ENCODE measurements at regions not wholly inside any gene's neighbourhood (a gene's known extent, or its start where the extent isn't known, plus 50 kb on each side); places are given as distances from the start of the nearest gene placed in this dataset.

DNA sequence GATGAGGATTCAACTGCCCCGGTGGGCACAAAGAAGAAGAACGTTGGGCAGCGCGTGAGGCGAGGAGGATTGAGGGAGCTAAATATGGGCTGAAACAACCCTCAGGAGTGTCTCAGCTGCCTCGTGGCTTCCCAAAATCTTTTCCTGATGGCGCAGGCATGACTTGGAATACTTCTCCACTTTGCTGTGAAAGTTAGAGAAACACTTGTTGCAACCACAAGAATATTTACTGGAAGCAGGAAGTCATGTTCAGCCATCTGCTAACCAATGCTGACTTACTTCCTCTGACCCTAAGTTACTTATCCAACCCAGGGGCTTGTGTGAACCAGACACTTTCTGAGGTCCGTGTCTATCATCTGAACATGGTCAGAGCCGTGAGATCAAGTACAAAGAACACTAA is 148.8 kb downstream of the ARL4C start:
- TF ChIP-seq POLR2A (IDR thresholded peaks at IDR 0.05; ENCODE audit: low read depth, low read length): no peak
- no peak for DNase-seq (ENCODE audit: insufficient read length, low spot score)
- no peak for FAIRE-seq

DNA sequence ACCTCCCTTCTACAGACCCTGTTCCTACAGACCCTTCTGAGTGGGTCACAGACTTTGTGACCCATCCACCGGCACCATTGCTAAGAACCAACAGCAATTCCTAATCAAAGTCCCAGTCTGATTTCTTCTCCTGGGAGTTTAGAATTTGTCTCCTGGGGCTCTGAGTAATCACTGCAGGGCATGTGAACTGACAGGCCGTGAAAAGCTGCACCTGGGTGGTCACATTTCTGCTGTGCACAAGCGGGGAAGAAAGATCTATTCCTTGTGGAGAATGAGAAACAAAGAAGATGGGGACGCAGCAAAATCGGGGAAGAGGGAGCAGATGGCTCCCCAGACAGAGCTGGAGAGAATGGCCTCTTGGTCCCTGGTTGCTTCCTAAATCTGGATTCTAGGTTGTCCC is 151.0 kb downstream of the ARL4C start:
- no peak for DNase-seq (ENCODE audit: insufficient read length, low spot score)
- no peak for FAIRE-seq
- TF ChIP-seq POLR2A (IDR thresholded peaks at IDR 0.05; ENCODE audit: low read depth, low read length): no peak

DNA sequence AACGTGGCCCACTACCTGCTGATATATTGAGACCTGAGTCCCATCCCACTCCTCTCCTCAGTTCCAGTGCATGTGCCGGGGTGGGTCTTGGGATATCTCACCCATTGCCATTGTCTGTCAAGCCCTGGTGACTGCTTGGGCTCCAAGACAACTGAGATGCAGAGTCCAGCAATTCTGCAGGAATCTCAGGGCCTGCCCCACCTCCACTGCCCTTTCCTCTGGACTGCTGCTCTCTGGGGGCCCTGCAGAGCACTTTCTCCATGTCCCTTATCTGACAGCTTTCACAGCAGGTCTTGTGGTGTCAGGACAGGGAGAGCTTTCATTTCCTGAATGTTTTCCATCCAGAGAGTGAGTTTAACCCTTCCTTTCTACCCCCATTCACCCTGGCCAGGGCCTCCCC is 152.9 kb downstream of the ARL4C start:
- TF ChIP-seq POLR2A (IDR thresholded peaks at IDR 0.05; ENCODE audit: low read depth, low read length): no peak
- DNase-seq (ENCODE audit: insufficient read length, low spot score): no peak
- no peak for FAIRE-seq

DNA sequence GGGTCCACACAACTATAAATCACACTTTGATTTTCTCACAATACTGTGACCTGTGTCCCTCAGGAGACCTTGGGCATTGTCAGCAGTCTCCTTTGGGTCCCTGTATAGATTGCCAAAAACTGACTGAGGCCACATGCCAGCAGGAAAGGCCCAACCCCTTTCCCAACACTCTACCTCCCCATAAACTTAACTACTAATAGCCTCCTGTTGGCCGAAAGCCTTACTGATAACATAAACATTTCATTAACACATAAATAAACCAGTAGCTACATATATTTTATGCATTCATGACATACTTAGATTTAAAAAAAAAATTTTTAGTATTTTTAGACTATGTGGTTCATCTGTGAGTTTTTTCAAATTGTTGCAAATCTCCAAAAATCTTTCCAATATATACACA is 153.5 kb downstream of the ARL4C start:
- DNase-seq (ENCODE audit: insufficient read length, low spot score): no peak
- TF ChIP-seq POLR2A (IDR thresholded peaks at IDR 0.05; ENCODE audit: low read depth, low read length): no peak
- FAIRE-seq: no peak

DNA sequence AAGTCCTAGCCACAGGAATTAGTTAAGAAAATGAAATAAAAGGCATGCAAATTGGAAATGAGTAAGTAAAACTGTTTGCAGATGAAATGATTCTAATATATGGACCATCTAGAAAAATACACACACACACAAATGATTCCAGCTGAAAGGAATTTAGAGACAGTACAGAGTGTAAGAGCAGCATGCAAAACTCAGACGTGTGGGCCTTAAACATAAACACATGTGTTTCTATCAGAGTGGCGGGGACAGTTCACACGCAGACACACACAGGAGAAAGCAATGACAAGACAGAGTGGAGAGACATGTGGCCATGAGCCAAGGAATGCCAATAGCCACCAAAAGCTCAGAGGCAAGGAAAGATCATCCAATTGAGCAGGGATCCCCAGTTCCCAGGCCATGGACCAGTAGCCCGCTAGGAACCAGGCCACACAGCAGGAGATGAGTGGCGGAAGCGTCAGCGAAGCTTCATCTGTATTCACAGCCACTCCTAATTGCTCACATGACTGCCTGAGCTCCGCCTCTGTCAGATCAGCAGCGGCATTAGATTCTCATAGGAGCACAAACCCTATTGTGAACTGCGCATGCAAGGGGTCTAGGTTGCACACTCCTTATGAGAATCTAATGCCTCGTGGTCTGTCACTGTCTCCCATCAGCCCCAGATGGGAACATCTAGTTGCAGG is 155.4 kb downstream of the ARL4C start:
- DNase-seq (ENCODE audit: insufficient read length, low spot score) (no peak), FAIRE-seq (no peak)
- TF ChIP-seq POLR2A (IDR thresholded peaks at IDR 0.05; ENCODE audit: low read depth, low read length): no peak

DNA sequence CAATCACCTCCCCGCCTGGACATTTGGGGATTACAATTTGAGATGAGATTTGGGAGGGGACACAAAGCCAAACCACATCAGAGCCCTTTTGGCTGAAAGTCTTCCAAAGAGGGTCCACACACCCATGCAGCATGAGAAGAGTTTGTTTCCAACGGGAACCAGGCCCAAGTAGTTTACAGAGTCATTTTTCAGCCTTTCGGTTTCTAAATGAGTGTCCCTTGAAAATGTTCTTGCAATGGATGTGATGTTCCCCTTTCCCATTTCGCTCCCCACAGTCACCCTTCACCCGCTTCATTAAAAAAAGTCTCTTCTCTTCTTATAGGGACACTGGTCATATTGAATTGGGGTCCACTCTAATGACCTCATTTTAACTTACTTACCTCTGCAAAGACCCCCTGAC is 157.4 kb downstream of the ARL4C start:
- no peak for TF ChIP-seq POLR2A (IDR thresholded peaks at IDR 0.05; ENCODE audit: low read depth, low read length)
- DNase-seq (ENCODE audit: insufficient read length, low spot score) (no peak), FAIRE-seq (no peak)

DNA sequence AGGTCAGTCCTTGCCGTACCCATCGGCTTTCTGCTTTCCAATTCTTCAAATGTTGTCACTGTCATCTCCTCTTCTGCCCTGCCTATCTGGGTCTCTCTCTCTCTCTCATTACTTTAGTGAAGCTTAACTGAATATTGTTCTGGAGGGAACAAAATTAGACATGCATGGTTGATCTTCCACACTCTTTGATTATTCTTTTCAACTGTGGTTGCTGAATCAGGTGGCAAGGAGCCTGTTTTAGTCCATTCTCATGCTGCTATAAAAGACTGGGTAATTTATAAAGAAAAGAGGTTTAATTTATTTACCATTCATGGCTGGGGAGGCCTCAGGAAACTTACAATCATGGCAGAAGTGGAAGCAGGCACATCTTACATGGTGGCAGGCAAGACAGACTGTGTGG is 157.9 kb downstream of the ARL4C start:
- no peak for TF ChIP-seq POLR2A (IDR thresholded peaks at IDR 0.05; ENCODE audit: low read depth, low read length)
- DNase-seq (ENCODE audit: insufficient read length, low spot score) (no peak), FAIRE-seq (no peak)

DNA sequence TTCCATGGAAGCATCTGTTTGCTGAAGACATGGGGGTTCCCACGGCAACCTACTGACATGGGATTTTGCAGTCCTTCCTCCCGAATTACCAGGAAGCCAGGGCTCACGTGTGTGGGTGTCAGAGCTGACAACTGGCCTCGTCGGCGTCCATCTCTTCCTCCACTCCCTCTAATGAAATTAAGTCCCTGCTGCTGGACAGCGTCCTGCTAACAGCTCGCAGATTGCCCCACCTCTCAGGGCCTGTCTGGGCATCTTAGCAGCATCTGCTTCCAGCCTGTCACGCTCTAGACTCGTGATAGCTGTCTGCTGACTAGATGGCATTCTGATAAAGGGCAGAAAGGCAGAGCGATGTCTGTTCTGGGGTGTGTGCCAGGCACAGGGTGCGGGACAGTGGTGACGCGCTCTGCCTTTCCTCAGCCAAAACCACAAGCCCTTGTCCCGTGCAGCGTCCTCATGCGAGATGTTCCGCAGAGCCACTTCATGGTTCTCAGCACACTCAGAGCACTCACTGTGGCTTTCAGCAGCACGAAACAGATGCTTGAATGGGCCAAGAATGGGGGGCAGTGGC is 161.1 kb downstream of the ARL4C start:
- no peak for DNase-seq (ENCODE audit: insufficient read length, low spot score)
- FAIRE-seq: no peak
- TF ChIP-seq POLR2A (IDR thresholded peaks at IDR 0.05; ENCODE audit: low read depth, low read length): no peak

DNA sequence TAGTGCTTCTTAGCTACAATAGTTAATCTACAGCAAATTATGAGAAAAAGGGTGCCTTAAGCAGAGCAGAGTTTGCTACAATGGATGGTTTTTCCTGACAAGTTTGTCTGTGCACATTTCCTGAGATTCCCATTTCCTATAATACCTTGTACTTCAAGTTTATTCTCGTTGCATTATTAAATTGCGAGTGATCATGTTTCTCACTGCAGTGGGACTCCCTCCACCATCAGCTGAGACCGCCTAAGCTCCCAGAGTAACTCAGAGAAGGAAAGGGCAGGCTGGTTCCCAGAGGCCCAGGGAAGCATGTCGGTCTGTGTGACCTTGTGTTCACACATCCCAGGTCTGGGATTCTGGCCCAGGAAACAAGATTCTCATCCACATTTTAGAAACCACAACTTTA is 162.1 kb downstream of the ARL4C start:
- DNase-seq (ENCODE audit: insufficient read length, low spot score): no peak
- no peak for FAIRE-seq
- TF ChIP-seq POLR2A (IDR thresholded peaks at IDR 0.05; ENCODE audit: low read depth, low read length): no peak

DNA sequence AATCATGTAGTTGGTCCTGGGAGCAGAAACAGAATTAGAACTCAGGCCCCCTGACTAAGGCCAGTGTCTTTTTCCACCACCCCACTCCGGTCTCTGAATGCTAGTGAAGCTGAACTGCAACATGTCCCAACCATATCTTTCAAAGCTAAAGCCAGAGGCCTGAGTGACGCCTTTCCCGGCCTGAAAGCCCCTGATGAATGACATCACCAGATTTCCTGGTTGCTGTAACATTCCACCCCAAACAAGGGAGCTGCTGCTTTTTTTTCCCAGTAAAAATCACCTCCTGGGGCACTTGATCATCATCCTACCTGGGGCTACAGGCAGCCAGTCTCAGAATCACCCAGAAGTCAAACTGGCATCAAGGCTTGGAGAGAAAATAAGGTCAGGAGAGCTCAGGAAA is 162.7 kb downstream of the ARL4C start:
- DNase-seq (ENCODE audit: insufficient read length, low spot score) (no peak), FAIRE-seq (no peak)
- no peak for TF ChIP-seq POLR2A (IDR thresholded peaks at IDR 0.05; ENCODE audit: low read depth, low read length)

DNA sequence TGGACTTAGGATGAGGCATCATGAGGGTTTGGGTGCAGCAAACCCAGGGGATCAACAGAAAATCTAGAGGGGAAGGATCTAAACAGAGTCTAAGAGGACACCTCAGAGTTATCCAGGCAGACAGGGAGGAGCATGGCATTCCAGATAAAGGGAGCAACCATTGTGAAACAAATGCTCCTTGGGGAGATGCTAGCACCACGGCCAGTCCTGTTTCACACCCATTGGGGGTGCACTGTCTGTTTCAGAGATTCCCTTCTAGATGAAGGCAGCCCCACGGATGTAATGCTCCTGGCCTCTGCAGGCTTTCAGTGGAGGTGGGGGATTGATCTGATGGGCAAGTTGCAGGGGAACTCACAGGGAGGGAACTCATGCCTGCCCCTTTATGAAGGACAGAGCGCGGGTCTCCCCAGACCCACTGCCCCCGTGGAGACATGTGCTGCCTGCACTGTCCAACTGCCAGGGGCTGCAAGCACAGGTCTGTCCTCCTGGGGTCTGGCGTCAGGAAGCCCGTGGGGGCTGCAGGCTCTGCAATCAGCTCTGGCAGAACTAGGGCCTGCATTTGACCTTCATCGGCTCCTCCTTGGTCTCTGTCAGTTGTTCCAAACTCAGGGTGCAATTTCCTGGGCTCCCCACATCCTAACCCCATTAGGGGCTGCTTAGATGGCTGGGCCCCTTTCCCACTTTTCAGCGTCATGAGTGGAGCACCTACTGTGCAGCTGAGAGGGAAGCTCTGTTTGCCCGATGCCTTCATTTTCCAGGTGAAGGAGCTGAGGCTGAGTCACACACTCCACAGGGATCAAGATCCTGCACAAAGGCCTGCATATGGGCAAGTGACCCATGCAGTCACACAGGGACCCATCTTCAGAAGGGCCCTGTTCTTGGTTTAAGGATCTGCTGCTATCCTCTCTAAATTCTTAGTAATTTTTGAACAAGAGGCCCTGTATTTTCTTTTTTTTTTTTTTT is 163.4 kb downstream of the ARL4C start:
- TF ChIP-seq POLR2A (IDR thresholded peaks at IDR 0.05; ENCODE audit: low read depth, low read length): no peak
- FAIRE-seq: no peak
- DNase-seq (ENCODE audit: insufficient read length, low spot score): no peak

DNA sequence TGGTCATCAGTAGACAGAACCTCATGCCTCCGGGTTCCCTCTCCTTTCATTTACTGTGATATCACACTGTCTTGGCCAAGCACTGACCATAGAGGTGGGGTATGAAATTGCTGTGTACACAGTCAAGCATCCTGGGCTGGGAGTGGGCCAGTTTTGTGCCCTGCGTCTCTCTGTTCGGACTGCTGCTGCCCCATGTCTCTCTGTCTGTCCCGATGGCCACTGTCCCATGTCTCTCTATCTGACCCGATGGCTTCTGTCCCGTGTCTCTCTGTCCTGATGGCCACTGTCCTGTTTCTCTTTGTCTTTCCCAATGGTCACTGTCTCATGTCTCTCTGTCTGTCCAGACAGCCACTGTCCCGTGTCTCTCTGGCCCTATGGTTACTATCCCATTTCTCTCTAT is 164.9 kb downstream of the ARL4C start:
- TF ChIP-seq POLR2A (IDR thresholded peaks at IDR 0.05; ENCODE audit: low read depth, low read length): no peak
- FAIRE-seq (no peak), DNase-seq (ENCODE audit: insufficient read length, low spot score) (no peak)

DNA sequence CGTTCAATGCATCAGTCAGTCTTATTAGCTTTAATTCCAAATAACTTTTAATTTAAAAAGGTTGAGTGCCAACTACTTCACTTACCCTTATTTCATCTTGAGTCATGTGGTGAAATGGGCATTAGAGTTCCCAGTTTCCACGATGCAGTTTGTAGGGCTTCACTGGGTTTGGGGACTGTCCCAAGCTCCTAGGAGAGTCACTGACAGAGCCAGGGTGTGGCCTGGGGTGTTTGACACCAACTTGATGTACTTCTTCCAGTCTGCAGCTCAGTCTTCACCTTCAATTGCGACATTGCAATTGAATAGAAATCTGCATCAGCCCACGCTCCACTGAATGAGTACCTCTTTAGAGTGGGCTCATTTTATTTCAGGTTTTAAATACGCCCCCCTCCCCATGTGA is 165.3 kb downstream of the ARL4C start:
- TF ChIP-seq POLR2A (IDR thresholded peaks at IDR 0.05; ENCODE audit: low read depth, low read length): no peak
- FAIRE-seq: no peak
- no peak for DNase-seq (ENCODE audit: insufficient read length, low spot score)

DNA sequence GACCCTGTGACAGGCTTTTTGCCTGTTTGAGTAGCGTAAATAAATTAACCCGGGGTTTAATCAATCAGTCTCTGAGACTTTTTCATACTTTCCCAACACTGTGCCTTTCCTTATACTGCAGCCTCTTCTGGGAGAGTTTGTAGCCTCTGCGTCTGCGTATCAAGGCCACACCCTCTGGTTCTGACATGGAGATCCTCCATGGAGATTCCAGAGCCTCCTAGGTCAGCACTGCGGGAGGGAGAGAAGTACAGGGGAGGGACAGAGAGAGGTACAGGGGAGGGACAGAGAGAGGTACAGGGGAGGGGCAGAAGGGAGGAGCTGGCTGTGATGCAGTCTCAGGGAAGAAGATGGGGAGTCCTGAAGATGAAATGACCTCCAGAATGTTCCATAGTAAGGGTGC is 166.0 kb downstream of the ARL4C start:
- no peak for TF ChIP-seq POLR2A (IDR thresholded peaks at IDR 0.05; ENCODE audit: low read depth, low read length)
- FAIRE-seq (no peak), DNase-seq (ENCODE audit: insufficient read length, low spot score) (no peak)

Data from H54 (cell line).